ENCODE measurements at regions not wholly inside any gene's neighbourhood (a gene's known extent, or its start where the extent isn't known, plus 50 kb on each side); places are given as distances from the start of the nearest gene placed in this dataset.

GRCh38 chr6:165758441-165758840 is 95.4 kb upstream of the PDE10A start:
- DNase-seq (ENCODE audit: low read depth, low spot score) = no peak

GRCh38 chr6:165755583-165755982 is 92.5 kb upstream of the PDE10A start:
- DNase-seq (ENCODE audit: low read depth, low spot score) = no peak

- no peak for DNase-seq (ENCODE audit: low read depth, low spot score)
Observed at GRCh38 chr6:165753506-165753905, 90.5 kb upstream of the PDE10A start.

DNA sequence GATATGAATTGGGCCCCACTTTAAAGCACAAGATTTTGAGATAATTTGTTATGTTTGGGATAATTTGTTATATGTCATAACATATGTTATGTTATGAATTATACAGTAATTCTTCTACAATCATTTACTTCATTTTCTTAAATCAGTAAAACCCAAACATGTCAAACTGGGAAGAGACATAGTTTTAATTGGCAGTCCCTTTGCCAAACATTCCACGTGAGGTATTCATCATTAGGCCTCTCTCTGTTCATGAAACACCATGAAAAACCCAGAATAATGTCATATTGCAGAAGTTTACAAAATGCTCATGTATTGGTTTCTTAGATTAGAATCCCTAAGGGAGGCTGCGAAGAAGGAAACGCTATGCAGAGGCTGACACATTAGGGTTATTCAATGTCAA is 89.4 kb upstream of the PDE10A start:
- DNase-seq (ENCODE audit: low read depth, low spot score) = no peak

DNA sequence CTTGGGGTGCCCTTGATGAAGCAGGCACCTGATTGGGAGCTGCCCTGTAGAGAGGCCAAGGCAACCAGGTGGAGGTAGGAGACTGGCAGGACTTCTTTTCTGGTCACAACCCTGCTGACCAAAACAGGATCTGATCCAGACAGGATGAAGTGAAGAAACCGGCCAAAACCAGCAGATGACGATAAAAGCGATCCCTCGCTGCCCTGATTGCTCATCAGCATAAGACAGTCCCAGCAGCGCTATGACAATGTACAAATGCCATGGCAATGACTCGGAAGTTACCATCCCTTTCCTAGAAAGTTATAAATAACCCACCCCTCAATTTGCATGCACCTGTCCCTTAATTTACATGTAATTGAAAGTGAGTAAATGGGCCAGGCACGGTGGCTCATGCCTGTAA is 88.4 kb upstream of the PDE10A start:
- no peak for DNase-seq (ENCODE audit: low read depth, low spot score)

DNA sequence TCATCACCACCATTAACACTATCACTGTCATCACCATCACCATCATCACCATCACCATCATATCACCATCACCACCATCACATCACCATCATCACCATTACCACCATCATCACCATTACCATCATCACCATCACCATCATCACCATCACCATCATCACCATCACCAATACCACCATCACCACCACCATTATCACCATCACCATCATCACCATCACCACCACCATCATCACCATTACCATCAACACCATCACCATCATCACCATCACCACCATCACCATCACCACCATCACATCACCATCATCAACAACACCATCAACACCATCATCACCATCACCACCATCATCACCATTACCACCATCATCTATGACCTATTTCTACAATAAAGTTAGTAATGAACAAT is 86.1 kb upstream of the PDE10A start:
- DNase-seq (ENCODE audit: low read depth, low spot score) = no peak

GRCh38 chr6:165748390-165748789 is 85.3 kb upstream of the PDE10A start:
- no peak for DNase-seq (ENCODE audit: low read depth, low spot score)

DNA sequence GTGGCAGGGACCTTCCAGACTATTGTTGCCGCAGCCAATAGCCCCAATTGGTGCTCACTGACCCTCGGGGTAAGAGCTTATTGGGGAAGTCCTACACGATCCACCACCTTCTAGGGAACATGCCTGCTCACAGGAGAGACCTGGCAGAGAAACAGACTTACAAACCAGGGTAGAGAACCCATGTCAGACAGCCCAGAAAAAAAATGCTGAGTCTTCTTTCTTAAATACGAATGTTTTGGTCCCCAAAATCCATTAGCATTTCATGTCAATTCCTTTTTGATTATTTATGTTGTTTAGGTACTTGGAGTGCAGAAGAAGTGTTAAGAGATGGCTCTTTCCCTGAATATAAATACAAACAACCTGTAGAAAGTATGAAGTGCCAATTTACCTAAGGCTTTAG is 84.9 kb upstream of the PDE10A start:
- no peak for DNase-seq (ENCODE audit: low read depth, low spot score)

DNA sequence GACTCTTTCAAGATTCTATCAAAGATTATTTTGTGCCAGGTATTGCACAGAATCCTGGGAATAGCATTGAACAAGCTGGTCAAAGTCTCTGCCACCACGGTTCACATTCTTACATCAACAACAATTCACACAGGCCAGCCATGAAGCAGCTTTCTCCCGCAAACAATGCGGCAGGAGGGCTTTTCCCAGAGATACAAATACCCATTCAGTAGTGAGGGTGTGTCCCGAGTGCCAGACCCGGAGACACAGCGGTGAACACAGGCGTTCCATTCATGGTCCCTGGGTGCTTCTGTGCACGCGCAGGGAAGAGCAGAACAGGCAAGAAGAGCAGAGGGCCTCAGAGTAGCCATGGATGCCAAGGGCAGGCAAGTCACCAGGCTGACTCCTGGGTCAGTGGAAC is 83.3 kb upstream of the PDE10A start:
- DNase-seq (ENCODE audit: low read depth, low spot score) = no peak

GRCh38 chr6:165745492-165745891 is 82.5 kb upstream of the PDE10A start:
- DNase-seq (ENCODE audit: low read depth, low spot score) = no peak

DNA sequence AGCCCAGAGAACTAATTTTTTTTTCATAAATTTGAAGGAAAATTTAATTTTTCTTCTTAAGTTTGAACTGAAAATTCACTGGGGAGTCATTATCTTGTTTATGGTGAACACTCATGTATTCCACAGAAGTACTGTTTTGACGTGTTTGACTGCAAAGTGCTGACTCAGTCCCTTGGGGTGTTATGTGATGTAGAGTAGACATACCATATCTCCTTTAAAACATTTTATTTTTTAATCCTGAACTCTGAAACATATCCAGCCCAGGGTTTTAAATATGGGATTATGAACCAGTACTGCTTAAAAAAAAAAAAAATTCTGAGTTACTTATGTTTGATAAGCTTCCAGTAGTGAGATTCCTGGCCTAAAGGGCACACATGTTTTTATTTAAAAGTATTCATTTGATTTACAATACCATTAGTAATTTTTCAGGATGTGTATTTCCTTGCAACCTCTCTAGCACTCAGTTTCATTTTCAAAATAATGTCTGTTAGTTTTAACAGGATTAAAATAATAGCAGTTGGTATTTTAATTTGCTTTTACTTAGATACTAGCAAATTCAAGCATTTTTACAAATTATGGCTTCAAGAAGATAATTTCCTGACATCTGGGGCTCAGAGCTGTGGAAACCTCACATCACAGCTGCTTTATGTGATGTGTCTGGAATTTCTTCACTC is 81.7 kb upstream of the PDE10A start:
- DNase-seq (ENCODE audit: low read depth, low spot score) = no peak

GRCh38 chr6:165743366-165743898 is 80.4 kb upstream of the PDE10A start:
- DNase-seq (ENCODE audit: low read depth, low spot score) = no peak

DNA sequence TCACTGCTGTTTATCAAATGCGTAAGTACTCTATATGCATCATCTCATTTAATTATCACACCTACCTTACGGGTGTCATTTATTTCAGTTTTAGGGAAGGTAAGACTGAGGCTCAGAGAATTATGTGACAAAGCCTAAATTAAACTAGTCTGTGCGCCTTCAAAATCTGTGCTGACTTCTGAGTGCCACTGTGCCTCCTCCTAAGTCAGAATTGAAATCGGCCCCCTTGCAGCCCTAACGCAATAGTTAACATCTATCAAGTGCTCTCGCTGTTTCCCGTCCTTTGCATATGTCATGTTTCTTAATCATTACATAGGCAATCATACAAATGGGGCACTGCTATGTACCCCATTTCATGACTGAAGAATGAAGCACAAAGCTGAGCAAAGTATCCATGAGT is 79.0 kb upstream of the PDE10A start:
- no peak for DNase-seq (ENCODE audit: low read depth, low spot score)

DNA sequence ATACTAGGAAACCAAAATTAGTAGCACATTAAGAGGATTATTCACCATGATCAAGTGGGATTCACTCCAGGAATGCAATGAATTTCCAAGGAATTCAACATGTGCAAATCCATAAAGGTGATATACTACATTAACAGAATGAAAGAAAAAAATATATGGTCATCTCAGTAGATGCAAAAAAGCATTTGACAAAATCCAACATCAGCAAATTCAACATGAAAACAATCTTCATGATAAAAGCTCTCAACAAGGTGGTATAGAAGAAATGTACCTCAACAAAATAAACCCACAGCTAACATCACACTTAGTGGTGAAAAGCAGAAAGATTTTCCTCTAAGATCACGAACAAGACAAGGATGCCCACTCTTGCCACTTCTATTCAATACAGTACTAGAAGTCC is 74.4 kb upstream of the PDE10A start:
- DNase-seq (ENCODE audit: low read depth, low spot score) = no peak

GRCh38 chr6:165735065-165735464 is 72.0 kb upstream of the PDE10A start:
- DNase-seq (ENCODE audit: low read depth, low spot score) = no peak

DNA sequence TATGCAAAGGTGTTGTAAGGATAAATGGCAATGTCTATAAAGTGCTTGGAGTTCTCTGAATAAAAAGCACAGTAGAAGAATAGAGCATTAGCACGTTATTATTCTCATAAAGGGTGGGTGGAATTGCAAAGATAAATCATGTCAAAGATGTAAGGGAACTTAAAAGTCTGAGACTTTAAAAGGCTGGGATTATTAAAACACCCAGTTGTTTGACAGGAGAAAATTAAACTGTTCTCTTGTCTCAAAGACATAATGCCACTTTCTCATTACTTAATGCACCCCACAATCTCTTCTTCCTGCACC is 70.4 kb upstream of the PDE10A start:
- no peak for DNase-seq (ENCODE audit: low read depth, low spot score)

GRCh38 chr6:165732696-165733488 is 69.9 kb upstream of the PDE10A start:
- no peak for DNase-seq (ENCODE audit: low read depth, low spot score)

DNA sequence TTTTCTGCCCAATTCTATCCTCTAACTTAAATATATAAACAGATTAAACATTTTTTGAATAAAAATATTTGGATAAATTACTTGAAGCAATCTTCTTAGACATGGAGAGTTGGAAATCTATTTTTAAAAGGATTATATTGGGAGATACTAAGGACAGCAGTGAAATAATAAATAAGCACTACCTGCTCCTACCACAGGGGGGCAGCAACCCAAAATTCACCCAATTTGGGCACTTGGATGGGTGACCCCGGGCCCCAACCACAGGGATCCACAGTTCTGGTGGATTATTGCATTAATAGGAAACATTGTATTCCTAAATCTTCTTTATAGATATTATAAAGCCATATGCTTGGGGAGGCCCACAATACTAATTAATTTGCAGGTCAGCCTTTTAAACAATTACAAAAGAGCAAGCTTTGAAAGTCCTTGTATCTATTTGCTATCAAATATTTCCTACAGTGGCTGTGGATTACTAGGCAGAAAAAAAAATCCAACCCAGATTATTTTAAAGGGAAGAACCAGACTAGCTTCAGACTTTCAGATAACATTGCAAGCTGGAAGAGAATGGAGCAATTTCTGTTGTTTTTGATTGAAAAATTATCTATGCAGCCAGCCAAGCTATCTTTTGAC is 66.4 kb upstream of the PDE10A start:
- DNase-seq (ENCODE audit: low read depth, low spot score) = peak; percentile 29

GRCh38 chr6:165728216-165728615 is 65.2 kb upstream of the PDE10A start:
- DNase-seq (ENCODE audit: low read depth, low spot score) = no peak

GRCh38 chr6:165726965-165727381 is 63.9 kb upstream of the PDE10A start:
- DNase-seq (ENCODE audit: low read depth, low spot score) = no peak

DNA sequence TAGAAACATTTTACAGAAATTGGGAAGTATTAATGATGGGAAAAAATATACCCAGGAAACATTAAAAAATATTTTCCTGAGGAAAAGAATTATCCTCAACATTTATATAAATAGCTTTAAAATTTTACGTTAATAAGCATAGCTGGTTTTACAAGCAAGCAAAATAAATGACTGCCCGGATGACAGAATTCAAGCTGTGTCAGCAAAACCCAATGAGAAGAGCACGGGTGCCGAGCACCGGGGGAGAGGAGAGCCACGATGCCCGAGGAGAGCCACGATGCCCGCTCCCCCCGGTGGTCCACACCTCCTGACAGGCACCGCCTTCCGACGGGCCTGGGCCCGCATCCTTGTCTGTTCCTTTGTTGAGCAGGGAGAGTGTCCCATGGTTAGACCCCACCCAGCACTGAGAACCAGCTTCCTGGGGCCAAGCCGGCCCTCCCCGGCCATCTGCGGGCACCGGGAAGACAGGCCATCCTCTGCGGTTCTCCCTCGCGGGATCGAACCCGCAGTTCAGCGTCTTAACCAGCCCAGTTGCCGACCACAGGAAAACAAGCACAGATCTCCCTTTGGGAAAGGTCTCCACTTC is 63.3 kb upstream of the PDE10A start:
- no peak for DNase-seq (ENCODE audit: low read depth, low spot score)

GRCh38 chr6:165725201-165725600 is 62.2 kb upstream of the PDE10A start:
- no peak for DNase-seq (ENCODE audit: low read depth, low spot score)
